ENCODE measurements at regions not wholly inside any gene's neighbourhood (a gene's known extent, or its start where the extent isn't known, plus 50 kb on each side); places are given as distances from the start of the nearest gene placed in this dataset.

- TF ChIP-seq CTCF (IDR thresholded peaks at IDR 0.05) (no peak), SIN3A (IDR thresholded peaks at IDR 0.05; ENCODE audit: borderline replicate concordance, insufficient read depth, low read depth, low read length) (no peak), REST (IDR thresholded peaks at IDR 0.05; ENCODE audit: insufficient read depth in 1 of 2, low read depth in 2 of 2, low read length in 1 of 2) (no peak)
These were observed 209.5 kb downstream of the KLF5 start for GRCh38 chr13:73268306-73268705.
